ENCODE measurements at regions not wholly inside any gene's neighbourhood (a gene's known extent, or its start where the extent isn't known, plus 50 kb on each side); places are given as distances from the start of the nearest gene placed in this dataset.
A peak's percentile ranks its signal among the peaks of the same experiment; 100 is the strongest.
"Not testable (repeated sequence)": the region's sequence is repeated elsewhere in the genome, so short reads cannot be mapped to it uniquely, and the experiment has no call there.

DNA sequence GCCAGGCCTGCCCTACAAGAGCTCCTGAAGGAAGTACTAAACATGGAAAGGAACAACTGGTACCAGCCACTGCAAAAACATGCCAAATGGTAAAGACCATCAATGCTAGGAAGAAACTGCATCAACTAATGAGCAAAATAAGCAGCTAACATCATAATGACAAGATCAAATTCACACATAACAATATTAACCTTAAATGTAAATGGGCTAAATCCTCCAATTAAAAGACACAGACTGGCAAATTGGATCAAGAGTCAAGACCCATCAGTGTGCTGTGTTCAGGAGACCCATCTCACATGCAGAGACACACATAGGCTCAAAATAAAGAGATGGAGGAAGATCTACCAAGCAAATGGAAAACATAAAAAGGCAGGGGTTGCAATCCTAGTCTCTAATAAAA is 119.0 kb upstream of the CARMIL1 start:
- not testable (repeated sequence) for DNase-seq (ENCODE audit: low read depth)

DNA sequence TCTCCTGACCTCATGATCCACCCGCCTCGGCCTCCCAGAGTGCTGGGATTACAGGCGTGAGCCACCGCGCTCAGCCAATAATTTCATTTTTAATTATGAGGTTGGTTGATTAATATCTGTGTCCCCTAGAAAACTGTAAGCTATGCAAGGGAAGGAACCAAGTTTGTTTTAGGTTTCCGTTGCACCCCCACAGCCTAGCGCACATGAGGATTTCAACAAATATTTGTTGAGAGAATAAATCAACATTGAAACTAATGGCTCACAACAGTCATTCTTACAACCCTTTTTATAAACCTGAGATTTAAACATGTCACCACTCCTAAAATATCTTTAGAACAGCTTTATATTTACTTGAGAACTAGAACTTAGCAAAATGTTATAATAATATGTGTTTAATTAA is 114.0 kb upstream of the CARMIL1 start:
- no peak for DNase-seq (ENCODE audit: low read depth)

GRCh38 chr6:25165800-25166199 is 113.4 kb upstream of the CARMIL1 start:
- DNase-seq (ENCODE audit: low read depth) = no peak

- no peak for DNase-seq (ENCODE audit: low read depth)
Measured at GRCh38 chr6:25166955-25167748, 112.0 kb upstream of the CARMIL1 start.

DNA sequence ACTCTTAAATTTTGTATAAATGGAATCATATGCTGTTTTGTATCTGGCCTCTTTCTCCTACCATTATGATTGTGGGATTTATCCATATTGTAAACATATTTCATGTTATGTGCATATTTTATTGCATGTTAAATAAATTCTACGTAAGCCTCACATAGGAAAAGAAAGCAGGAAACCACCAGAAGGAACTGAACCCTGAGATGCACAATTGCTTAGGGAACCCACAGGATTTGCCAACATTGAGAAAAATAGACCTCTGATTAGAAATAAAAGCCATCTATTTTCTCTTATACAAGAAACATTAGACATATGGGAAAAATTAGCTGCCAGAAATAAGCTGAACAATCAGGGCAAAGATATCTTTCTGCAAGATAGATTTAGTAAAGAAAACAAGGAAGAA is 111.2 kb upstream of the CARMIL1 start:
- DNase-seq (ENCODE audit: low read depth) = no peak

- no peak for DNase-seq (ENCODE audit: low read depth)
Measured at GRCh38 chr6:25168637-25169036, 110.5 kb upstream of the CARMIL1 start.

GRCh38 chr6:25169553-25169952 is 109.6 kb upstream of the CARMIL1 start:
- no peak for DNase-seq (ENCODE audit: low read depth)

DNA sequence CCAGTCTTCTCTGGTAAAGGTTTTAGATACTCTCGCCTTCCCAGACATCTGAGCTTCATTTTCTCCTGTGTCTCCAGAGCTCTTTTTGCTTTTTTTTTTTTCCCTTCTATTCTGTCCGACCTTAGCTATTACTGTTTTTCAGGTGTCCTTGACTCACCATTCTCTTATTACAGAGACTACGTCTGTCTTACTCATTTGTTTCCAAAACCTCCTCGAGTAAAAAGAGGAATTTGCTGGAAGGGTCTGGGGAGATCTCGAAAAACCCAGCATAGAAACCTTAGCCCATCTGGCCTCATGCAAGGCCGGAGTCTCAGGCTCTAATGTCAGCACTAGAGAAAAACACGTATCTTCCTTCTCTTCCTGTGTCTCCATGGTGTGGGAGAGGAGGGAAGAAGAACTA is 109.2 kb upstream of the CARMIL1 start:
- no peak for DNase-seq (ENCODE audit: low read depth)

GRCh38 chr6:25170640-25171039 is 108.5 kb upstream of the CARMIL1 start:
- DNase-seq (ENCODE audit: low read depth) = no peak

- DNase-seq (ENCODE audit: low read depth) = no peak
Measured at GRCh38 chr6:25171301-25171700, 107.9 kb upstream of the CARMIL1 start.

- DNase-seq (ENCODE audit: low read depth) = peak; percentile 92
Measured at GRCh38 chr6:25172819-25173218, 106.4 kb upstream of the CARMIL1 start.

DNA sequence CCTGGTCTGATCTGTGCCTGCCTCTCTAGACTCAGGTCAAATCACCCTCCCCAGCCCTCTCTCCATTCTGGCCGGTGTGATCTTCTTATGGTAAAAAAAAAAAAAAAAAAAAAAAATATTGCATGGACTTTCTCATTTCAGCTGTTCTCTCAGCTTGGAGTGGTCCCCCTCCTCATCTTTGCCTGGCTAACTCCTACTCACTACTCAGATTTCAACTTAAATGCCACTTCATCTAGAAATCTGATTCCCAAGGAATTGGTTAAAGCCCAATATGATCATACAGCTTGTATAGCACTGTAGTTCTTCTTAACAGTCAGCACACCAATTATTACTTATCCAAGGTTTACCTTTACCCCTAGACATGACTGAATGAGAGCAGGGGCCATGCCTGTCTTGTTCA is 105.9 kb upstream of the CARMIL1 start:
- DNase-seq (ENCODE audit: low read depth) = no peak

GRCh38 chr6:25173951-25174474 is 105.2 kb upstream of the CARMIL1 start:
- DNase-seq (ENCODE audit: low read depth) = peak; percentile 98

GRCh38 chr6:25174678-25175077 is 104.5 kb upstream of the CARMIL1 start:
- no peak for DNase-seq (ENCODE audit: low read depth)

DNA sequence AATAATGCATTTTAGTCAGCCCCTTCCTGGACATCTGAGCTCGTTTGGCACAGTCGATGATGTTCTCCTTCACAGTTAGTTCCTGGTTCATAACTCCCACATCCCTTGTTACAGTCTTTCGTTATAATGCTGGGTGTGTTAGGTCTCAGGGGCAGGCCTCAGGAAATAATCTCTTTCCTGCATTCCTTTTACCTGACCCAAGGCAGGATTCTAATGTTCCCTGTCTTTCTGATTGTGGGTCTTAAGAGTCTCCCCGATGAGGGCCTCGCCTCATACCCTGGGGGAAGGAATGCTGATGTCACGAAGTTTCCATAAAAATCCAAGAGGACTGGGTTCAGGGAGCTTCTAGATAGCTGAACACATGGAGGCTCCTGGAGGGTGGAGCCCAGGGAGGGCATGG is 104.0 kb upstream of the CARMIL1 start:
- DNase-seq (ENCODE audit: low read depth) = peak; percentile 78

GRCh38 chr6:25175681-25176080 is 103.5 kb upstream of the CARMIL1 start:
- no peak for DNase-seq (ENCODE audit: low read depth)

GRCh38 chr6:25176466-25176865 is 102.7 kb upstream of the CARMIL1 start:
- peak; percentile 54 for DNase-seq (ENCODE audit: low read depth)

DNA sequence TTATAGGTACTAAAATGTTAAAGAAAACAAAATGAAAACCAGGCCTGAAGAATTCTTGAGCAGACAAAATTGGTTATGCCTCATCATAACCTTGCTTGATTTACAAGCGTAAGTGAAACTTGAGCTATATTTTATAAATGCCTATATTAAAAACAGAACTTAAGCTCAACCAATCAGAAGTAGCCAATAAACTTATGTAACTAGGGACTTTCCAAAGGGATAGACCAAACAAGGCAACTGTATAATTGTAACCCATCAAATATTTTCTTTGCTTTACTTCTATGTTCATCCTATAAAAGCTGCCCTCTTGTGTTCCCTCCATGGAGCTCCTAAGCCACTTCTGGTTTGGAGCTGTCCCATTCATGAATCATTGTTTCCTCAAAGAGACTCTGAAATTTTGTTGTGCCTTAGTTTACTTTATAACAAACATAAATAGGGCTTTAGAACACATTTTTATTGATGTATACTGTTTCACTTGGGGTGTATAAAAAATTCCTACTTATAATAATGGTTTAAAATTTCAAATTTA is 101.6 kb upstream of the CARMIL1 start:
- no peak for DNase-seq (ENCODE audit: low read depth)

DNA sequence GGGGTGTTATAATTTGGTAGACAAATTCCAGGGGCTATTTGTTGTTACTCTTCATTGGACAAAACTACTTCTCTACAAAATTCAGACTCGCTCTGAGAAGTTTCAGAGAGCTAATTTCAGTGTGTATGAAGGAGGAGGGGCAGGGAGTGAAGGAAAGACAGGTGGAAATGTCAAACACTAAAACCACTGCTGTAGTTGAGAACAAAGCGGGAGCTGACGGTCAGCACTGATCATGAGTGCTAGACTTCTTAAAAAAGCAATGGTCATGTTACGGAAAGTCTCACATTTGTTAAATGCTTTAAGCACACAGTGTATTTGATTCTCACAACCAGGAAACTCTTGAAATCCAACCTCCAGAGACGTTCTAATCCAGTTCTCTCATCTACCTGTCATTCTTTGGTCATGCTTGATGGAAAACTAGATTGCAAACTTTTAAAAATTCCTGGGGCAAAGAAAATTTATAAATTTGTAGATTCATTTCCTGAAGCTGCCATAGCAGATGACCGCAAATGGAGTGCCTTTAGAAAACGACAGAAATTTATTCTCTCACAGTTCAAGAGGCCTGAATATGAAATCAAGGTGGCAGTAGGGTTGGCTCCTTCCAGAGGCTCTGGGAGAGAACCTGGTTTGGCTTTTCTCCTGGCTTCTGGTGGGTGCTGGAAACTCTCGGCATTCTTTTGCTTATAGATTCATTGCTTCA is 100.7 kb upstream of the CARMIL1 start:
- DNase-seq (ENCODE audit: low read depth) = no peak

DNA sequence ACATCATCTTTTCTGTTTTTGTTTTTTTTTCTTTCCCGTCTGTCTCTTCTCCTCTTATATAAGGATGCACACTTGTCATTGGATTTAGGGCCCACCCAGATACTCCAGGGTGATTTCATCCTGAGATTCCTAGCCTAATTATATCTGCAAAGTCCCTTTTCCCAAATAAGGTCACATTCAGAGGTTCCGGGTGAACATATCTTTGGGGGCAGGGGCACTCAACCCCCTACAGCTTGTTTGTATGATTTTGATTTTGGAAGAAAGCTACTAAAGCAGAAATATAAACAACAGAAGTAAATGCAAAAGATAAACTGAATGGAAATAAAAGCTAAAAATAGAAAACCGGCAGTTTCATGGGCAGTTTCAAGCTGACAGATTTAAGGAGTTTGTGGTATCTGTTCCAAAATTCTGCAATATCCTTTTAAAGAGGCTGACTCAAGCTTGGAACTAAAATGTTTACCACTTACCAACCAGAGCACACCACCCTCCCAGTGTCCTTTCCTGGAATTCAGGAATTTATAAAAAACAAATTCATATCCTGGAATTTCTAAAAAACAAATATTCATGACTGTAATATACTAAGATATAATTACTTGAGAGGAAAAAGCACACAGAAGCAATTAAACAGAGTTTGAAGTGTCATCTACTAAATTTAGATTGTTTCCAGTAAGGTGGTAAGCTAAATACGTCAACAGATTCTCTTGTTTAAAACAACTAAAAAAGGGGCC is 100.0 kb upstream of the CARMIL1 start:
- peak; percentile 91 for DNase-seq (ENCODE audit: low read depth)

DNA sequence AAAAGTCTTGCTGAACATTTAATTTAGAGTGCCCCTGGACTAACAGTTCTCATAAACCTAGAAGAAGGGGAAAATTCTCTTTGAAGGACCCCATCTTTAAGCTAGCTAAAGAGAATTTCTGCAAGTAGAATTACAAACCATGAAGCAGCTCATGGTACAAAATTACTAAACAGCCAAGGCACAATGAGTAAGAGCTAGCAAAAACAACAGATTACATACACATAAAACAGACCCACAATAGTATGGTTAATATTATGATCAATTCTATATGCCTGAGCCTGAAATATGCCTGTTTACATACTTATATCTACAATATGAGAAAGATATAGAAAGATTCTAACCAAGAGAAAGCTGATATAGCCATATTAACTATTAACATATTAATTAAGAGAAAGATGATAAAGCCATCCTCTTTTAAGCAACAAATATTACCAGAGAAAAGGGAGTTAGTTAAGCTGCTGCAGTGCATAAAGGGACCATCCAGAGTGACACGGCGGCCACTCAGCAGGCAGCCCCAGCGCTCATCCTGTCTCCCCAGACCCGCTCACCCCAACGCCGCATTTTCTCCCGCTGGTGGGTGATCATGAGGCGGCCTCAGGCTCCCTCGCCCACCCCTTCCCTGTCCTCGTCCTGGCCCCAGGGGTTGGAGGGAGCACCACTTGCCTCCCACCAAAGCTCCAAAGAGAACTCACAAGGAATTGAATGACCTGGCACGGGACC is 98.4 kb upstream of the CARMIL1 start:
- DNase-seq (ENCODE audit: low read depth) = no peak

DNA sequence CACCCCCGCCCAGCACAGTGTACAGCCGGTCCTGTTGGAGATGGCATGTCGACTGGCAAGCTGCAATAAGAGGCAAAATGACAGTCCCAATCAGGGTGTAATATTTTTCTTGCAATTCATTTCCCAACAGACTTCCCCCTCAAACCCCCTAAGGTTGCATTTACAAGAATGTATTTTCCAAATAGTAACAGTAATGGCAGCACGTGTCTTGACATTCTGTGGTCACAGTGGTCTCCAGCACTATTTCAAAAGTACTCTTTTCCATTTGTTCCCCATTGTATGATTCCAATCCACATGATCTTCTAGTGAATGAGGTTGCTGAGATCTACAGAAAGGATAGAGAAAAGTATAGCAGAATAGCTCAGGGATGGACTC is 97.8 kb upstream of the CARMIL1 start:
- no peak for DNase-seq (ENCODE audit: low read depth)

All from amniotic epithelial cell (primary cell).